GM19035 (cell line): ENCODE measurements at regions not wholly inside any gene's neighbourhood (a gene's known extent, or its start where the extent isn't known, plus 50 kb on each side); places are given as distances from the start of the nearest gene placed in this dataset.
"Not testable (repeated sequence)": the region's sequence is repeated elsewhere in the genome, so short reads cannot be mapped to it uniquely, and the experiment has no call there.

ENCODE experiments used
- ATAC-seq: cut with Tn5 transposase; IDR thresholded peaks from one replicate; pipeline ENCODE4 v1.9.1; 2021; ENCODE audit not compliant: unreplicated experiment

DNA sequence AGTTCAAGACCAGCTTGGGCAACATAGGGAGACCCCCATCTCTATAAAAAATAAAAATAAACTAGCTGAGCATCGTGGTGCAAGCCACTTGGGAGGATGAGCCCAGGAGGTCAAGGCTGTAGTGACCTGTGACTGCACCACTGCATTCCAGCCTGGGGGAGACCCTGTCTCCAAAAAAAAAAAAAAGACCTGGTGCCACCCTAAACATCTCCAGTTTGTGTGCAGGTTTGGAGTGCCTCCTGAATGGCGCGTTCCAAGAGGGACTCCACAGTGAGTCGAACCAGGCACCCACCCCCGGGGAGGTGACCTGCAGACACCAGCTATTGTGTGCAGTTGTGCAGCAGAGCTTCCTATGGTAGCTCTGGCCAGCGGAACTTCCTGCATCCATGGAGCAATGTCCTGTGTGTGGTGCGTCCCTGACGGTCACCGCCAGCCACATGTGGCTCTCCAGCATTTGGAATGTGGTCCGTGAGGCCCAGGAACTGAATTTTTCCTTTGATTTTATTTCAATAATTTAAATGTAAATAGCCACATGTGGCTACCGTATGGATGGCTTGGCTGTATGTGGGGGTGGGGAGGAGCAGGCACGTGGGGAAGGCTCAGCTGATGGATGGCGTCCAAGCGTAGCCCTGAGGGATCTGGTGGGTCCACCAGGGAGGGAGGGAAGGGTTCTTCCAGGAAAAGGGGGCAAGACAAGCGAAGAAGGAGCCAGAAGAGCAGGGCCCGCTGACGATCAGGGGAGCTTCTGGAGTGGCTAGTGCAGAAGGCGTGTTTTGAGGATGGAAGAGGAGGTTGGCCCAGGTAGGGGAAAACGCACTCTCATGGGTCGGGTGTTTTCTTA lies 107.1 kb upstream of the GSE1 start:
- no peak for ATAC-seq

DNA sequence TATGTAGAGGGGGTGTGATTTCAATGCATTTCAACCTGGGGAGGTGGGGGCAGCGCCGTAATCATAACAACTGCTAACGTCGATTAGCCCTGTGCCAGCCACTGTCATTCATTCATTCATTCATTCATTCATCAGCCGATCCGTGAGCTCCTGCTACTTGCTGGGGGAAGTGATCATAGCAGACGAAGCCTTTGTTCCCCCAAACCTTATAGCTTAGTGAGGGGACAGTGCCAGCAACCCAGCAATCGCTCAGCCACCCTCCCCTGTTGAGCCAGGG lies 106.5 kb upstream of the GSE1 start:
- ATAC-seq = no peak

DNA sequence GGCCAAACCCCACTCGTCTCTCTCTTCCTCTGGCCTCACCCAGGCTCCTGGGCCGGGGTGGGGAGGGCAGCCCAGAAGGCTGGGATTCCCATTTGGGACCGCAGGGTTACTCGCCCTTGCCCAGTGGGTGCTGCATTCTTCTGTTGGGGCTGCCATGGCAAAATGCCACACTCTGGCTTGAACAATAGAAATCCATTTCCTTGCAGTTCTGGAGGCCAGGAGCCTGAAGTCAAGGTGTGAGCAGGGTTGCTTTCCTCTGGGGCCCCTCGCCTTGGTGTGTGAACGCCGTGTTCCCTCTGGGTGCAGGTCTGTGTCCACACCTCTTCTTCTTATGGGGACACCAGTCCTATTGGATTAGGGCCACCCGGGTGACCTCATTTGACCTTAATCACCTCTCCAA lies 105.8 kb upstream of the GSE1 start:
- no peak for ATAC-seq

DNA sequence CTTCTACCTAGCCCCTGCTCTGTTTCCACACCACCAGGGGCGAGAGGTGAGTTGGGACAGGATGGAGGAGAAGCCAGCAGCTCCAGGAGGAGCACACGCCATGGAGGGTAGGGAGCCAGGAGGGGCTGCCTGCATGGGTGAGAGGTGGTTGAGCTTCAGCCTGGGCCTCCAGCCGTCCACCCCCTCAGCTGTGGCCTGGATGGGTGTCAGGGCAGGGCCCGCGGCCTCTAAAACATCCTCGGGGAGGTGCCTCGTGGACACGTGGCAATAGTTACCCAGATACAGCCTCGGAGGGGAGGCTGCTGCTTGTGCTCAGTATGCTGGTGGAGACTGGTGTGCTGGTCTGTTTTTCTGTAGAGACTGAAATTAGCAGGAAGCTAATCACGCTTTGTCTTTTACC lies 104.7 kb upstream of the GSE1 start:
- ATAC-seq = no peak

DNA sequence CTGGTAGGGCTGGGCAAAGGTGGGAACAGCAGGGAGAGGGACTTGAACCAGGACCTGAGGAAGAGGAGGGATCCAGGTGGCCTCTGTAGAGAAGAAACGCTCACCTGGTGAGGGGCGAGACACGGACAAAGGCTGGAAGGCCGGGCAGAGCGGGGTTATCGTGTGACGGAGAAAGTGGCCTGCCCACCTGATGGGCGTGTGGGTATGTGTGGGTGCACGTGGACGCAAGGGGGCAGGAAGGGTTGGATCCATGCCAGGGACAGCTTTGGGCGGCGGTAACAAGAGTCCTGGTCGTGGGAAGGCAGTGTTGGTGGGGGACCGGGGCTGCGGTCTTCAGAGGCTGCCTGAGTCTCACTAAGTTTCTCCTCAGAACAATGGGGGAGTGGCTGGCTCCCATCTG lies 104.1 kb upstream of the GSE1 start:
- no peak for ATAC-seq

DNA sequence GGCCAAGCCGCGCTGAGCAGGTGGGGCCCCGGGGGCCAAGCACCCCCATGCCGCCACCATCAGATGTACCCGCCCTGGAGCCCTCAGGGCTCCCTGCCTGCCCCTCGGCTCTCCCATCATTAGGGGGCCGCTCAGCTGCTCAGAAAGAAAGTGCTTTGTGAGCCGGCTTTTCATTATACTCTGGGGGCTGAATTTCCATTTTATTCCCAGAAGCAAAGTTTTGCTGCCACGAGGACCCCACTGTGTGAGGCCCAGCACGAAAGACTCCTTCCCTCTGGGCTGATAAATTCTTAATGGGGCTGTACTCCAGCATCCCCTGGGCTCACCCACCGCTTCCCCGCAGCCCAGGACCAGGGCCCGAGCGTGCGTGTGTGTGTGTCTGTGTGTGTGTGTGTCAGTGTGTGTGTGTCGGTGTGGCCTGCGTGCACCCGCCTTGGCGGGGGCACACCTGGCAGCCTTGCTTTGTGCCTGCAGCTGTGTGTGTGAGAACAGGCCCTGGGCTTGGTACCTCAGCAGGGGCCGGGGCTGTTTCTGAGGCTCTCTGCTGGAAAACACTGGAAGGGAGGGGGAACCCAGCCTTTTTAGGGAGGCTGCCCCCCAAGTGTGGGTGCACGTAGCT lies 103.0 kb upstream of the GSE1 start:
- no peak for ATAC-seq

DNA sequence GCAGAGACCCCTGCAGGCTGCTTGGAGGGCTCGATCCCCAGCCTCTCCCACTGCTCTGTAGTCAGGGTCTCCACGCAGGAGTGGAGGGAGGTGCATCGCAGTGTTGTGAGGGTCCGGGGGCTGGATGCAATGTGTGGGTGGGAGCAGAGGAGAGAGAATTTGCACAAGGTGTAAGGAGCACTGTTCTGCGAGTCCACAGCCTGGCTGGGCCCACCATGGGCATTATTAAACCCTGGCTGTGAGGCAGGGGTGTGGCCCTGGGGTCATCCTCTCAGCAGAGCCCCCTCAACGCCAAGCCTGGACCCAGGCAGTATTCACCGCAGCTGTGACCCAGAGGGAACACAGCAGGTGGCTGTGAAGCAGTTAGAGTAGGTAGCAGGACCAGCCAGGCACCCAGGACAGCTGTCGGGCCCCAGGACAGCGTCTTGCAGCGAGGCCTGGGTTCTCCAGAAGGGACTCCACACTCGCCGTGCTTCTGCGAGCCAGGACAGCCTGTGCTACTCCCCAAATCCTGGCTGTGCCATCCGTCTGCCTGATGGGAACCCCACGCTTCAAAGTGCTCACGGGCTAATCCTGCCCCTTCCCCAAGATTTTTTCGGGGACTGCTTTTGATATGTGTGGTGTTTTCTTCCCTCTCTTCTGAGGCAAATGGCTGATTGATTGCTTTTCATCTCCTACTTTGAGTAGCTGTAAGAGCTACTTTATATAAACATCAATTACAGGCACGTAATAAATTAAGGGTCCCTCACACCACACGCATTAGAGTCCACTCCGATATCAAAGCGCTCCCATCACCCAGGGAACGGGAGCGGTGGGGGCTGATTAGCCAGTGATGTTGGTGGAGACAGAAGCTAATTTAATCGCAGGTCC lies 100.9 kb upstream of the GSE1 start:
- ATAC-seq = no peak

DNA sequence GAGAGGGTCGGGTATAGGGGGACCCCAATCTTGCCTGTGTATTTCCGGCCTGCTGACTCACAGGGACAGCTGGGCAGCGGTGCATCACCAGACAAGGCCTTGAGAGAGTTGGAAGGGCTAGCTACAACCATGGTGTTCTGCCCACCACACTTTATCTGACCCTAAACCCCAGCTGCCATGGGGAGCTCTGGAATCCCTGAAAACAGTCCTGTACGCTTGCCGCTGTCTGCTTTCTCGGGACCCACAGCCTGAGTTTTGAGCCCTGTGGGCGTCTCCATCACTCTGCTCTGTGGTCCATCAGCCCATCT lies 100.4 kb upstream of the GSE1 start:
- no peak for ATAC-seq

DNA sequence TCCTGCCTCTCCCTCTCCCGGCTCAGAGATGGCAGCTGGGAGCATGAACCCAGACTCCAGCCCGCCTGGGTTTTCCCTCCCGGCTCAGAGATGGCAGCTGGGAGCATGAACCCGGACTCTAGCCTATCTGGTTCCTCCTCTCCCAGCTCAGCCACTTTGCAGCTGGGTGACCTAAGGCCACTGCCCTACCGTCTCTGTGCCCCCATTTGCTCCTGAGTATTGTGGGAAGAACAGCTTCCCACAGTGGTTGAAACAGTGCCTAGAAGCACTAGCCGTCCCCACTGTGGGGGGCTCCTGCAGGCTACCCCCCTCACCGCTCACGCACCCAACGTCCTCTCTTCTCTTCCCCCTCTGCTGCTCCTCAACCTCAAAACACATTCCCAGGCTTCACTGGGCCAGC lies 99.9 kb upstream of the GSE1 start:
- ATAC-seq = no peak

DNA sequence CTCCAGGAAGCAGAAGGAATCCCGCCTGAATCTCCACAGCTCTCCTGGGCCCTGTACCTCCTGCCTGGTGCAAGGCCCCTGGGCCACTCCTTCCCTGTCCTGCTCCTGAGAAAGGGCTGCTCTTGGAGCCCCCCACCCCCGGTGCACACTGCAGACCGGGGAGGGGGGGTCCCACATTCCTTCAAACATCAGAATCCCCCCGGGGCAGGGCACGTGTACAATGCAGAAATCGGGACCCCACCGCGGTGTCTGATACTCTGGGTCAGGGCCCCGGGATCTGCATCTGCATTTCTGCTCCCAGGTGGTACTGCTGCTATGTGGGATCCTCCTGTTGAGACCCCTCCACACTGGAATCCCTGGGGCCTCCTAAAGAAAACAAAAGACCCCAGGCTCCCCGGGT lies 99.5 kb upstream of the GSE1 start:
- ATAC-seq = no peak

DNA sequence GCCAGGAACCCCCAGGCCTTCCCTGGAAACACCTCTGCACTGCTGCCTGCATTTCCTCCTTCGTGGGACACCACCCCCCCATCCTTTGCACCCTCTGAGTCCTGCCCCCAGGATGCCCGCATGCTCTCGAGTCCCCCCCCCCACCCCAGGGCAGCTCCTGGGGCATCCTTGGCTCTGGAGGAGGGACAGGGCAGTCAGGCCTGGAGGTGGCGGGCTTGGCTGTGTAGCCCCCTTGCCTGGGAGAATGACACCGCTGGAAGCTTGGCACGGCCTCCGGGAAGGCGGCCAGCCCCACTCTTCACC lies 98.9 kb upstream of the GSE1 start:
- ATAC-seq = no peak

DNA sequence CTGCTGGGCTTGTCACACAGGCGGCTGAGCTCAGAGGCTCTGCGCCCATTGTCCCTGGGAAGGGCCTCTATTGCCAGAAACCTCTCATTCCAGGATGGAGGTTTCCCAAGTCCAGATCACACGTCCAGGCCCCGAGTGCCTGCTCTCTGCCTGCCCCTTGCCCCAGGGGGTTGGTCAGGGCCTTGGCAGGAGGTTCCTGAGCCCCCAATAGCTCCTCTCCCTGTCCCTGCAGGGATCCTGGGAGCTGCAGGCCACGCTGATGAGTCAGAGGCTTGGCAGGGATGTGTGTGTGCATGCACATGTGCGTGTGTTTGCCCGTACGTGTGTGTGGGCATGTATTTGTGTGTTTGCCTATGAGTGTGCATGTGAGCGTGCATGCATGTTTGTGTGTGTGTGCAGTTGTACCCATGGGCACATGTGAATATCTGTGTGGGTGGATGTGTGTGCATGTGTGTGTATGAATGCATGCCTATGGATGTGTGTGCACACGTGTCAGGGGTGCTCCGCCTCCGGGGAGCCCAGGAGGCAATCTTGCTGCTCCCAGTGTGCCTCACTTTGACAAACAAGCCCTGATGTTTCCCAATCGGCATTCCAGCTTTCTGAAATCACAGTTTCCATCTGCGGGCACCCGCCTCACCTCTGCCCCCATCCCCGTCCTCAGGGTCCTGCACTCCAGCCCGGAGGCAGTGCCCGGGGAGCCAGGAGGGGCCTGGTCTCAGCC lies 98.4 kb upstream of the GSE1 start:
- ATAC-seq = no peak

DNA sequence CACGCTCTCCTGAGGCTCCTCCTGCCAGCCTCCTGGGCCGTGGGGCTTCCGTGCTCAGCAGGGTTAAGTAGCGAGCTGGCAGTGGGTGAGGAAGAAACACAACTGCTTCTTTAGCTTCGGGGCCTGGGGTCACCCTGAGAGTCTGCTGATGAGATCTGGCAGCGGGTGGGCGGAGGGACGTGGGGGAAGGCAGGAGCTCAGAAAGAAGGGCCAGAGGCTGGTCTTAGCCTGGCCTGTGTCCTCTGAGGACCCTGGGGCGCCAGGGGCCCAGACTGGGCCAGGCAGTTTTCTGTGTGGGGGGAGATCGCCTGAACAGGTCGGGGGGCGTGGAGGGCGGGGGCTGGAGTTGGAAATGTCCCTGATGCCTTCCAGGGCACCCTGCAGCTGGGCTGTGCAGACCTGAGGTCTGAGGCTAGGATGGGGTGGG lies 97.8 kb upstream of the GSE1 start:
- ATAC-seq = no peak

DNA sequence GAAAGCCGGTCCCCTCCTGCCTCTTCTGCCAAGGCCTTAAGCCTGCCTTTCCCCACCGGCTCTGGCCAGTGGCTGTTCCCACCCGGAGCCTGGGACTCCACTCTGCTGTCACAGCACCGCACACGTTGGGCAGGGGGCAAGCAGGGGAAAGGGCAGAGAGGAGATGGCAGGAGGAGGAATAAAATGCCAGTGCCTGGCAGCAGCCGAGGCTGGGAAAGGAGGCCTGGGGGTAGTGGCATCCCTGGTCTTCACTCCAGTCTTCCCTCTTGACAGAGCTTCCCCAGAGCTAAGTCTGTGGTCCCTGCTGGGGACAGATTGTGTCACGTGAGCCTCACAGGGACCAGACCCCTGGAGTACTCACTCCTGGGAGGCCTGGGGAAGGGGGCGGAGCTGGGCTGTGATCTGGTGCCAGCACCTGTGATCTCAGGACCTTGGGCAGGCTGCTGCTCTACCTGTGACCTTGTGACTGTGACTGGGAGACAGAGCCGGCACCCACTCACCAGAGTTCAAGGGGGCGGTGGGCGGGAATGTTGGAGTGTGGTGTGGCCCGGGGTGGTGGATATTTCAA lies 97.2 kb upstream of the GSE1 start:
- no peak for ATAC-seq

DNA sequence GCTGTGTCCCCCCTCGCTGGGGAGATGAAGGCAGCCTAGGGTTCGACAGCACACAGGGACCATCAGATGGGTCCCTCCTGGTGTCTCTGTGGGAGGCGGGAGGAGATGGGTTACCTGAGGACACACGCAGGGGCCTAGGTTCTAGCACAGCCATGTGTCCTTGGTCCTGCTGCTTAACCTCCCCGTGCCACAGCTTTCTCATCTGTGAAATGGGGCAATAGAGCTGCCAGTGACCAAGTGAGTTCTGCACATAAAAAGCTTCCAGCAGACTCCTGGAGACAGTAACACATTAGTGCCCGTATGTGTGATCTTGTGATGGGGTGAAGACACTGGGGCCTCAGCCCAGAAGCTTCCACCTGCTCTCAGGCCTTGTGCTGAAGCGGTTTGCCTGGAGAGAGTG lies 96.0 kb upstream of the GSE1 start:
- no peak for ATAC-seq

DNA sequence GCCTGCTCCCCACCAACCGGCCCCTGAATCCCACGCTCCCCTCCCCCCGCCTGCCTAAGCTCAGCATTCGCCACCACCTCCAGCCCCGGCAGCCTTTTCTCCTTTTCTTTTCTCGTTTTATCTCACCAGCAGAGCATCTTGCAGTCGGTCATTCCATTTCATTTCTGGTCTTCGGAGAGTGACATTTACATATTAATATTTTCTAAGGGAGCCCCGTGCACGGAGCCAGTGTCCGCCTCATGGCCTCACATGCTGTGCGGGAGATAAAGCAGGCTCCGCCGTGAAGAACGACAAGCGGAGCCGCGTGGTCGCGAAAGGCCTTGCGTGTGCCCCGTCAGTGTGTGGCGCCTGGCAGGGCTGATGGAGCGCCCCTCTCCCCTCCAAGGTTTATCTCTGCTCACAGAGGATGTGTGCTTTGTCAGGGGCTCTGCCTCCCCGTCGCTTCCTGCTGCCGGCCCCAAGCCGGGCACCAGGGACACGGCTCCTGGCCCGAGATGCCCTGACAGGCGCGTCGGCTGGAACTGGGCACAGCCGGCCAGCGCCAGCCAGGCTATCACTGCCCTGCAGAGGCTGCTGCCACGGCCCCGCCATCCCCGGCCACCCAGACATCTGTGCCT lies 95.5 kb upstream of the GSE1 start:
- ATAC-seq = no peak

DNA sequence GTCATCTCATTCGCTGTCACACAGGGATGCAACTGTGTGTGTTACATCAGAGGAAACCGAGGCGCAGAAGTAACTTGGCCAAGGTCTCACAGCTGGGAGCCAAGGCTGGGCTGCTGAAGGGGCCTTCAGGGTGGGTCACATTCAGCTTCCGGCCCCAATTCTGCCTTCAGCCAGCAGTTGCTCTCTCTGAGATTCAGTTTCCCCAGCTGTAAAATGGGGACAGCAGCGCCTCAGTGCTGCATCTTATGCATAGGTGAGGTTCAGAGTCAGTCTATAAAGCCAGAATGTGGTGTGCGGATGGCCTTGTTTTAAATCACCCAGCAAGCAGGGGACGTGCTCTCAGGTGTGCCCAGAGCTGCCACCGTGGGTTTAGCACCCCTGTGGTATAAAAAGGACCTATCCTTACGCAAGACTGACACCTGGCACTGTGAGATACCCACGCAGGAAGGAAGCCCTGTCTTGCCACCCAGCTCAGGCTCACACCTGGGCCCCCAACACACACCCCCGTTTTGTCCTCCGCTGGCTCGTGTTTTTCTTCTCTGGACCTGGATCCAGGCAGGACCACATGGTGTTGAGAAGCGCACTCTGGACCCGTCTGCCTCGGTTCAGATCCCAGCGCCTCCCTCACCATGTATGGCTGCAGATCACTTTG lies 94.6 kb upstream of the GSE1 start:
- no peak for ATAC-seq

DNA sequence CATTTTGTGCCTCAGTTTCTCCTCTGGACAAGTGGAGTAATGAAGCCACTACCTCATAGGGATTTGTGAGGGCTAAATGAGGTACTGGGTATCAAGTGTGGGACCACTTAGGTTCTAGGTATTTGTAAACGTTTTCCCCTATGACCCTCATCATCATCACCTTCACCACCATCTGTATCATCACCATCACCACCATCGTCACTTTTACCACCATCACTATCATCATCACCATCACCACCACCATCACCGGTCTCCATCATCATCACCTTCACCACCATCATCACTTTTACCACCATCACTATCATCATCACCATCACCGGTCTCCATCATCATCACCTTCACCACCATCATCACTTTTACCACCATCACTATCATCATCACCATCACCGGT lies 94.1 kb upstream of the GSE1 start:
- ATAC-seq = not testable (repeated sequence)

DNA sequence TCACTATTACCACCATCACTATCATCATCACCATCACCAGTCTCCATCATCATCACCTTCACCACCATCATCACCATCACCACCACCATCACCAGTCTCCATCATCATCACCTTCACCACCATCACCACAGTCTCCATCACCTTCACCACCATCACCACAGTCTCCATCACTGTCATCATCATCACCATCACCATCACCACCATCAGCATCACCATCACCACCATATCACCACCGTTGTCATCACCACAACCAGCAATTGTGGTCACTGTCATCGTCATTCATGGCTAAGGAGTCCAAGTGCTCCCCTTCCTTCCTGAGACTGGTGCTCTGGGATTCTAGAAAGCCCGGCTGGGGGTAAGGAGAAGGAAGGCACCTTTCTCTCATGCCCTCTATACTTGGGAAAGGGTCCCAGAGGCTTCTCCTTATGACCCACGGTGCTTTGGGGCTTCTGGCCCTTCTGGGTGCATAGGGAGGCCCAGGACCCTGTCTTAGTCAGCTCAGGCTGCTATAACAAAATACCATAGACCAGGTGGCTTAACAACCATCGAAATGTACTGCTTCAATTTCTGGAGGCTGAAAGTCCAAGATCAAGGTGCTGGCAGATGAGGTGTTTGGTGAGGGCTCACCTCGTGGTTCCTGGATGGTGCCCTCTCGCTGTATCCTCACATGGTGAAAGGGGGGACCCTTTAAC lies 93.4 kb upstream of the GSE1 start:
- ATAC-seq = no peak
